RWPE1 (cell line): ENCODE measurements at regions not wholly inside any gene's neighbourhood (a gene's known extent, or its start where the extent isn't known, plus 50 kb on each side); places are given as distances from the start of the nearest gene placed in this dataset.

ENCODE experiments used
- CTCF ChIA-PET: fragments of 350-600 bp; sonication (Branson Sonifier 250); formaldehyde crosslinking; extraction: SDS; loops from one replicate; lab custom pipeline; 2021; lab: Yijun Ruan, JAX
- POLR2A ChIA-PET: fragments of 400-600 bp; formaldehyde crosslinking; extraction: SDS; loops from one replicate; lab custom pipeline; 2020; ENCODE audit warnings: antibody characterized with exemption; ENCODE audit not compliant: low non-redundant PET; lab: Yijun Ruan, JAX
- DNase-seq: peaks from one replicate; pipeline ENCODE4 v3.0.0; 2012; ENCODE audit warnings: low spot score
- H3K27ac ChIP-seq: fragments of 450-650 bp; 2 replicates; pipeline ENCODE4 v1.5.1; 2017
- CTCF ChIP-seq: fragments of 450-650 bp; conservative IDR thresholded peaks from 2 replicates; pipeline ENCODE4 v1.5.1; 2017; ENCODE audit warnings: low read depth, mild to moderate bottlenecking

GRCh38 chr13:103639326-103639725 is 573.1 kb upstream of the SLC10A2 start:
- no peak overlapping the region for H3K27ac ChIP-seq
- ChIA-PET POLR2A (no interaction called here), CTCF (interaction anchor here (0.6 kb wide), 1 partner anchor 719 kb away, joined by 3 read pairs; no protein-coding TSS in a partner anchor)
- DNase-seq: no peak
- no peak for TF ChIP-seq CTCF

- no peak for DNase-seq
- no peak for TF ChIP-seq CTCF
- no peak overlapping the region for H3K27ac ChIP-seq
- ChIA-PET POLR2A (no interaction called here), CTCF (interaction anchor here (0.6 kb wide), 1 partner anchor 719 kb away, joined by 3 read pairs; no protein-coding TSS in a partner anchor)
Observed at GRCh38 chr13:103638706-103639105, 572.5 kb upstream of the SLC10A2 start.

DNA sequence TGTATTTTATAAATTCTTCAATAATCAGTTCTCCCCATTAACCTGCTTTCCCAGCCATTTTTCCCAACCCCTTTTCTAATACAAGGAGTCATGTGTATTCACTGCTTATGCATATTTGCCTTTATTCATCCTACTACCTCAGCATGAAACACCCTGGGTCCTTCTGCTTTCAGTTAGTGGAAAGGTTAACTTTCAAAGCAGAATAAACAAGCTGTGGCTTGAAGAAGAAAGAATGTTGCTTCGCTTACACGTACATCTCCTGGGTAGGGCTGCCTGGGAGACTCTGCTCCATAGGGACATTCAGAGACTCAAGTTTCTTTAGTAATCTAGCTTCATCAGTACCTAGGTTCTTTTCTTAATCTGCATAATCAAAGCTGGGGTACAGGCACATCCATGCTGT is 567.8 kb upstream of the SLC10A2 start:
- TF ChIP-seq CTCF: no peak
- ChIA-PET POLR2A (no interaction called here), CTCF (interaction anchor here (0.8 kb wide), 1 partner anchor 41 kb away, joined by 4 read pairs; no protein-coding TSS in a partner anchor)
- no peak for DNase-seq
- H3K27ac ChIP-seq: no peak overlapping the region

- no peak for DNase-seq
- ChIA-PET CTCF (no interaction called here), POLR2A (no interaction called here)
- H3K27ac ChIP-seq: no peak overlapping the region
- TF ChIP-seq CTCF: no peak
Observed at GRCh38 chr13:103625194-103625593, 559.0 kb upstream of the SLC10A2 start.

DNA sequence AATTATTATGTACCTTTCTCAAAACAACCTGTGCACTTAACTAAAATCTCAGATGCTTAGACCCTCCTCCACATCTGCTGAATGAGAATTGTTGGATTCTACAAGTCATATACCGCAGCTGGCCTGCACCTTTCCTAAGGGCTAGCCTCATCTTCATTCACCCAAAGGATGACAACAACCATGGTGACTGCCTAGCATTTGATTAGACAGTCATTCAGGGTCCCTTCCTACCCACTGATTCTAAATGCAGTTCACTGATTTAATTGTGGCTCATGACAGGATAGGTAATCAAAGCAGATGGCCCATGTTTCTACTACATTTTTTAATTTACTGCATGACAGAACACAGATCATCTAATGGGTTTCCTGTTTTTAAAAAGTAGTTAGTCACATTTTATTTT is 551.9 kb upstream of the SLC10A2 start:
- POLR2A ChIA-PET: no interaction called here
- no peak for TF ChIP-seq CTCF
- CTCF ChIA-PET: interaction anchor here (0.6 kb wide), 1 partner anchor 450 kb away, joined by 3 read pairs; no protein-coding TSS in a partner anchor
- DNase-seq: no peak
- no peak overlapping the region for H3K27ac ChIP-seq

- CTCF ChIA-PET: no interaction called here
- no peak for DNase-seq
- POLR2A ChIA-PET: no interaction called here
- no peak overlapping the region for H3K27ac ChIP-seq
- no peak for TF ChIP-seq CTCF
Observed at GRCh38 chr13:103615771-103616170, 549.6 kb upstream of the SLC10A2 start.
